Liver (tissue), 3 donors: ENCODE measurements at regions not wholly inside any gene's neighbourhood (a gene's known extent, or its start where the extent isn't known, plus 50 kb on each side); places are given as distances from the start of the nearest gene placed in this dataset.

ENCODE experiments used
- FOXA1 ChIP-seq: IDR thresholded peaks from 2 replicates; pipeline ENCODE4 v1.6.1; 2016; ENCODE audit warnings: antibody characterized with exemption
- GABPA ChIP-seq, 2 donors: IDR thresholded peaks in 1 of 2; conservative IDR thresholded peaks in 1 of 2; 2 replicates each; pipeline ENCODE4 v1.6.1; 2016; ENCODE audit warnings: antibody characterized with exemption in 2 of 2, mild to moderate bottlenecking in 1 of 2, moderate library complexity in 1 of 2
- JUND ChIP-seq, 2 donors: IDR thresholded peaks; 2 replicates each; pipeline ENCODE4 v1.6.1; 2016; ENCODE audit warnings: antibody characterized with exemption in 2 of 2
- NR2F2 ChIP-seq: IDR thresholded peaks from 2 replicates; pipeline ENCODE4 v1.6.1; 2016; ENCODE audit warnings: antibody characterized with exemption
- RAD21 ChIP-seq, 2 donors: IDR thresholded peaks; 2 replicates each; pipeline ENCODE4 v1.6.1; 2016; ENCODE audit warnings: antibody characterized with exemption in 2 of 2, mild to moderate bottlenecking in 2 of 2
- TAF1 ChIP-seq: conservative IDR thresholded peaks from 2 replicates; pipeline ENCODE4 v1.6.1; 2016; ENCODE audit warnings: antibody characterized with exemption, mild to moderate bottlenecking
- YY1 ChIP-seq: IDR thresholded peaks from 2 replicates; pipeline ENCODE4 v1.6.1; 2016; ENCODE audit warnings: antibody characterized with exemption, mild to moderate bottlenecking
- TF ChIP-seq, protein P1 (sequence below): IDR thresholded peaks from 2 replicates; pipeline ENCODE4 v1.6.1; 2016; ENCODE audit warnings: antibody characterized with exemption
- TF ChIP-seq, protein P2 (sequence below): fragments of 150-350 bp; IDR thresholded peaks from 2 replicates; pipeline ENCODE4 v1.5.1; 2017; ENCODE audit warnings: improper control_type of control experiment, low read depth, low read length; ENCODE audit not compliant: missing input control
- TF ChIP-seq, protein P3 (sequence below): IDR thresholded peaks from 2 replicates; pipeline ENCODE4 v1.6.1; 2016; ENCODE audit warnings: antibody characterized with exemption
- donor health status: healthy.
- donor health status: healthy.

DNA sequence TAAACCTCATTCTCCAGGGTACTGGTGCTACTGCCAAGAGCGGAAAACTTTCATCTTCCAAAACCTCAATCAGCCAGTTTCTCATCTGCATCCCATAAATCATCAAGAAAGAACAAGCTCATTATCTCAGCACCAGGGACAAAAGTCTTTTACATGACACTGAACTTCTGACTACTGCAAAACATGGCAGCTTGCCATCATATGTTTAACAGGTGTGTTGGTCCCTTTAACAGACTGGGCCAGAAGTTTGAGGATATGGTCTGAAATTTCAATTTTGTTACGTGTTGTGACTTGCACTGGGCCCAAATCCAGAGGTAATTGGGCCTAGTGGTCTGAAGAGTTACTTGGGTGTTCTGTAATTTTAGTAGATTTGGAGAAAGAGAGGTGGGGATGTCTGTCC is 305.4 kb upstream of the SEL1L start:
- TF ChIP-seq YY1 (no peak), GABPA (IDR thresholded peaks at IDR 0.05 in 1 of 2, conservative IDR thresholded peaks at IDR 0.05 in 1 of 2) (no peak), TAF1 (no peak), FOXA1 (no peak), RAD21 (IDR thresholded peaks at IDR 0.05) (no peak), JUND (IDR thresholded peaks at IDR 0.05) (no peak), NR2F2 (no peak)
- TF ChIP-seq, protein P1, sequence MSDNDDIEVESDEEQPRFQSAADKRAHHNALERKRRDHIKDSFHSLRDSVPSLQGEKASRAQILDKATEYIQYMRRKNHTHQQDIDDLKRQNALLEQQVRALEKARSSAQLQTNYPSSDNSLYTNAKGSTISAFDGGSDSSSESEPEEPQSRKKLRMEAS = no peak
- TF ChIP-seq, protein P2, sequence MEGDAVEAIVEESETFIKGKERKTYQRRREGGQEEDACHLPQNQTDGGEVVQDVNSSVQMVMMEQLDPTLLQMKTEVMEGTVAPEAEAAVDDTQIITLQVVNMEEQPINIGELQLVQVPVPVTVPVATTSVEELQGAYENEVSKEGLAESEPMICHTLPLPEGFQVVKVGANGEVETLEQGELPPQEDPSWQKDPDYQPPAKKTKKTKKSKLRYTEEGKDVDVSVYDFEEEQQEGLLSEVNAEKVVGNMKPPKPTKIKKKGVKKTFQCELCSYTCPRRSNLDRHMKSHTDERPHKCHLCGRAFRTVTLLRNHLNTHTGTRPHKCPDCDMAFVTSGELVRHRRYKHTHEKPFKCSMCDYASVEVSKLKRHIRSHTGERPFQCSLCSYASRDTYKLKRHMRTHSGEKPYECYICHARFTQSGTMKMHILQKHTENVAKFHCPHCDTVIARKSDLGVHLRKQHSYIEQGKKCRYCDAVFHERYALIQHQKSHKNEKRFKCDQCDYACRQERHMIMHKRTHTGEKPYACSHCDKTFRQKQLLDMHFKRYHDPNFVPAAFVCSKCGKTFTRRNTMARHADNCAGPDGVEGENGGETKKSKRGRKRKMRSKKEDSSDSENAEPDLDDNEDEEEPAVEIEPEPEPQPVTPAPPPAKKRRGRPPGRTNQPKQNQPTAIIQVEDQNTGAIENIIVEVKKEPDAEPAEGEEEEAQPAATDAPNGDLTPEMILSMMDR = no peak
- TF ChIP-seq, protein P3, sequence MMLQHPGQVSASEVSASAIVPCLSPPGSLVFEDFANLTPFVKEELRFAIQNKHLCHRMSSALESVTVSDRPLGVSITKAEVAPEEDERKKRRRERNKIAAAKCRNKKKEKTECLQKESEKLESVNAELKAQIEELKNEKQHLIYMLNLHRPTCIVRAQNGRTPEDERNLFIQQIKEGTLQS = no peak
